A673 (cell line): ENCODE measurements at regions not wholly inside any gene's neighbourhood (a gene's known extent, or its start where the extent isn't known, plus 50 kb on each side); places are given as distances from the start of the nearest gene placed in this dataset.
"Not testable (repeated sequence)": the region's sequence is repeated elsewhere in the genome, so short reads cannot be mapped to it uniquely, and the experiment has no call there.

Experiments used
- BruUV-seq: library from RNA; stranded (reverse); fragments of 400-500 nt; replicated peaks from 2 replicates; lab custom pipeline; 2021; lab: Mats Ljungman, UMichigan
- CTCF ChIA-PET: fragments of 300-600 bp; sonication (Branson Sonifier 250); formaldehyde crosslinking; loops from one replicate; lab custom pipeline; 2022; ENCODE audit warnings: antibody characterized with exemption; lab: Charles Lee
- POLR2A ChIA-PET: fragments of 300-600 bp; sonication (Branson Sonifier 250); formaldehyde crosslinking; loops from one replicate; lab custom pipeline; 2022; ENCODE audit warnings: antibody characterized with exemption; ENCODE audit not compliant: low non-redundant PET; lab: Charles Lee
- DNase-seq: peaks from one replicate; pipeline ENCODE4 v3.0.0-alpha.2; 2015; ENCODE audit warnings: low spot score
- H3K27ac ChIP-seq: fragments of 200-600 bp; sonication (generic); 2 replicates; pipeline ENCODE4 v1.5.1; 2016; ENCODE audit warnings: mixed run types, low read depth, mild to moderate bottlenecking, mixed read lengths, antibody characterized with exemption, low read length; ENCODE audit not compliant: poor library complexity, severe bottlenecking
- H3K27me3 ChIP-seq: fragments of 200-600 bp; sonication (generic); replicated peaks from 2 replicates; pipeline ENCODE4 v1.6.1; 2017; ENCODE audit warnings: mixed run types, low read depth, mild to moderate bottlenecking, mixed read lengths, antibody characterized with exemption, low read length; ENCODE audit not compliant: insufficient read depth, poor library complexity
- H3K36me3 ChIP-seq: fragments of 200-600 bp; sonication (generic); 2 replicates; pipeline ENCODE4 v1.6.1; 2016; ENCODE audit warnings: mixed run types, mild to moderate bottlenecking, mixed read lengths, antibody characterized with exemption, low read length; ENCODE audit not compliant: insufficient read depth, poor library complexity, severe bottlenecking
- H3K4me1 ChIP-seq: fragments of 200-600 bp; sonication (generic); 2 replicates; pipeline ENCODE4 v1.6.1; 2017; ENCODE audit warnings: mixed run types, mild to moderate bottlenecking, mixed read lengths, antibody characterized with exemption, low read length; ENCODE audit not compliant: insufficient read depth, poor library complexity, severe bottlenecking
- H3K4me3 ChIP-seq: fragments of 200-600 bp; sonication (generic); 2 replicates; pipeline ENCODE4 v1.5.1; 2016; ENCODE audit warnings: low read depth, mixed run types, mild to moderate bottlenecking, mixed read lengths, low read length; ENCODE audit not compliant: poor library complexity, severe bottlenecking
- H3K9me3 ChIP-seq: fragments of 200-600 bp; sonication (generic); 2 replicates; pipeline ENCODE4 v1.6.1; 2016; ENCODE audit warnings: mixed run types, low read depth, mild to moderate bottlenecking, mixed read lengths, antibody characterized with exemption, low read length; ENCODE audit not compliant: poor library complexity, severe bottlenecking
- CTCF ChIP-seq: fragments of 300-800, 200-600 bp; sonication (generic); conservative IDR thresholded peaks from 2 replicates; pipeline ENCODE4 v1.5.1; 2017; ENCODE audit warnings: low read depth, mild to moderate bottlenecking, antibody characterized with exemption, low read length, moderate library complexity, mixed read lengths
- EZH2 ChIP-seq: fragments of 200-600 bp; sonication (generic); IDR thresholded peaks from 2 replicates; pipeline ENCODE4 v1.6.1; 2017; ENCODE audit warnings: borderline replicate concordance, low read depth, mild to moderate bottlenecking, mixed read lengths, antibody characterized with exemption, low read length; ENCODE audit not compliant: poor library complexity, severe bottlenecking
- intact Hi-C: fragments of 100-400 bp; cut with micrococcal nuclease; formaldehyde crosslinking; loops from one replicate; pipeline ENCODE4 v1.10.0; 2022; ENCODE audit not compliant: unreplicated experiment

- H3K4me1 ChIP-seq, H3K36me3 ChIP-seq, H3K27ac ChIP-seq, H3K4me3 ChIP-seq, POLR2A ChIA-PET, intact Hi-C loops, H3K9me3 ChIP-seq, BruUV-seq, CTCF ChIA-PET, DNase-seq, H3K27me3 ChIP-seq: not testable (repeated sequence)
Observed at GRCh38 chr7:76117306-76117991, 69.5 kb downstream of the MDH2 start.

DNA sequence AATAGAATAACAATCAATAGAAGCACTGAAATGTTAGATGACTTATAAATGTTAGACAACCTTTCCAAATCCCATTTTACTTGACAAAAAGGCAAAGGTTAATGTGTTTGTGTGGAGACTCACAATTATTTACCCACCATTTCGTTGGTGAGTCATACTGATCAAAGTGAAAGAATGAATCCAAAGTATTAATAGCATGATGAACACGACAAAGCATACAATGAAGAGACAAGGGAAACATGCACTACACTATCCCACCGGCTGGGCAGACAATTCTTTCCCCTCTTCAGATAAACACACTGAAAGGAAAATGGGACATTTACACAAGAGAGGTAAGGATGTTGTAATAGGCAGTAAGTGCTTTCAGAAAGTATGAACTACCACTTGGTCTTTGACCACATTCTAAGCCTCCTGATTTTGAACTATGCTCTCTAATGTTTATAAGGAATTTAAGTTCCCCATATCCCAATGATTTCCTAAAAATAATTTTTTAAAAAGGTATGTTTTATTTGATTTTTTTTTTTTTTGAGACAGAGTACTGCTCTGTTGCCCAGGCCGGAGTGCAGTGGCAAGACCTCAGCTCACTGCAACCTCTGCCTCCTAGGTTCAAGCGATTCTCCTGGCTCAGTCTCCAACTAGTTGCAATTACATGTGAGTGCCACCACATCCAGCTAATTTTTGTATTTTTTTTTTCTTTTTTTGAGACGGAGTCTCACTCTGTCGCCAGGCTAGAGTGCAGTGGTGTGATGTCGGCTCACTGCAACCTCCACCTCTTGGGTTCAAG is 70.5 kb downstream of the MDH2 start:
- DNase-seq, intact Hi-C loops, H3K27me3 ChIP-seq, H3K27ac ChIP-seq, BruUV-seq, H3K4me1 ChIP-seq, H3K4me3 ChIP-seq, H3K36me3 ChIP-seq, H3K9me3 ChIP-seq, POLR2A ChIA-PET, CTCF ChIA-PET: not testable (repeated sequence)

GRCh38 chr7:76121044-76121443 is 73.1 kb downstream of the MDH2 start:
- no peaks in the 10 kb centered on the region for H3K9me3 ChIP-seq
- no peaks in the 10 kb centered on the region for H3K36me3 ChIP-seq
- TF ChIP-seq CTCF (no peak), EZH2 (no peak)
- no peaks in the 10 kb centered on the region for H3K4me1 ChIP-seq
- no peak for DNase-seq
- ChIA-PET POLR2A (no interaction called here), CTCF (no interaction called here)
- no peaks in the 10 kb centered on the region for H3K27me3 ChIP-seq
- no TSS peak for BruUV-seq
- no peak overlapping the region for H3K4me3 ChIP-seq
- intact Hi-C loops: no loop called here
- no peak overlapping the region for H3K27ac ChIP-seq

GRCh38 chr7:76122516-76123239 is 74.8 kb downstream of the MDH2 start:
- H3K27ac ChIP-seq: no peak overlapping the region
- CTCF ChIA-PET: no interaction called here
- H3K4me3 ChIP-seq: no peak overlapping the region
- no peak for TF ChIP-seq CTCF
- BruUV-seq: no TSS peak
- no peaks in the 10 kb centered on the region for H3K4me1 ChIP-seq
- POLR2A ChIA-PET: interaction anchor here (0.7 kb wide), 1 partner anchor 202 kb away, joined by 12 read pairs; no protein-coding TSS in a partner anchor
- no peak for DNase-seq
- H3K36me3 ChIP-seq: no peaks in the 10 kb centered on the region
- no peaks in the 10 kb centered on the region for H3K9me3 ChIP-seq
- no peaks in the 10 kb centered on the region for H3K27me3 ChIP-seq
- intact Hi-C loops: no loop called here
